GM12872 (cell line): ENCODE measurements at regions not wholly inside any gene's neighbourhood (a gene's known extent, or its start where the extent isn't known, plus 50 kb on each side); places are given as distances from the start of the nearest gene placed in this dataset.

Experiments
- CTCF ChIP-seq: IDR thresholded peaks from 3 replicates; pipeline ENCODE4 v1.5.1; 2011; ENCODE audit warnings: low read depth, mild to moderate bottlenecking, low read length, moderate library complexity; ENCODE audit not compliant: insufficient read depth

- TF ChIP-seq CTCF = no peak
Observed at GRCh38 chr19:27654266-27654990, 1558.5 kb downstream of the UQCRFS1 start.

GRCh38 chr19:27652796-27653195 lies 1560.2 kb downstream of the UQCRFS1 start:
- TF ChIP-seq CTCF = no peak

GRCh38 chr19:27652281-27652680 lies 1560.7 kb downstream of the UQCRFS1 start:
- no peak for TF ChIP-seq CTCF

- no peak for TF ChIP-seq CTCF
Observed at GRCh38 chr19:27647423-27647822, 1565.5 kb downstream of the UQCRFS1 start.

GRCh38 chr19:27635401-27635800 lies 1577.5 kb downstream of the UQCRFS1 start:
- TF ChIP-seq CTCF = no peak

- no peak for TF ChIP-seq CTCF
Observed at GRCh38 chr19:27618006-27618405, 1594.9 kb downstream of the UQCRFS1 start.

GRCh38 chr19:27580906-27581305 lies 1632.0 kb downstream of the UQCRFS1 start:
- TF ChIP-seq CTCF = no peak
